Activated naive CD8-positive, alpha-beta T cell treated with anti-CD3 and anti-CD28 coated beads, Interleukin-2, amount 50 U/mL, for 16 hours (primary cell): ENCODE measurements at regions not wholly inside any gene's neighbourhood (a gene's known extent, or its start where the extent isn't known, plus 50 kb on each side); places are given as distances from the start of the nearest gene placed in this dataset.
A peak's percentile ranks its signal among the peaks of the same experiment; 100 is the strongest.

ENCODE experiments used
- DNase-seq: peaks from one replicate; pipeline ENCODE4 v3.0.0-alpha.2; 2020; ENCODE audit warnings: low read depth, low spot score

DNA sequence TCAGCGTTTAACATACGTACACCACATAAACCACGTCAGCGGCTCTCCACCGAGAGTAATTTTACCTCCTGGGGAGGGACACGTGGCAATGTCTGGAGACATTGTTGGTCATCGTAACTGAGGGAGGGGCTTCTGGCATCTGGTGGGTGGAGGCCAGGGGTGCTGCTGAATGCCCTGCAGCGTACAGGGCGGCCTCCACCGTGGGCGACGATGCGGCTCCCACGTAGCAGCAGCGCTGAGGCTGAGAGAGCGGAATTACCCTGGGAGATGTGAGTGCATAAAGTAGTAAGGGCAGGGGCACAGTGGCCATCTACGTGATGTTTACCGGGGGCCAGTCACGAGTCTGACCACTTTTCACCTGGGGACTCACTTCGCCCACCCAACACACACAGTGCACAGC is 212.4 kb downstream of the RBFOX3 start:
- DNase-seq: no peak

DNA sequence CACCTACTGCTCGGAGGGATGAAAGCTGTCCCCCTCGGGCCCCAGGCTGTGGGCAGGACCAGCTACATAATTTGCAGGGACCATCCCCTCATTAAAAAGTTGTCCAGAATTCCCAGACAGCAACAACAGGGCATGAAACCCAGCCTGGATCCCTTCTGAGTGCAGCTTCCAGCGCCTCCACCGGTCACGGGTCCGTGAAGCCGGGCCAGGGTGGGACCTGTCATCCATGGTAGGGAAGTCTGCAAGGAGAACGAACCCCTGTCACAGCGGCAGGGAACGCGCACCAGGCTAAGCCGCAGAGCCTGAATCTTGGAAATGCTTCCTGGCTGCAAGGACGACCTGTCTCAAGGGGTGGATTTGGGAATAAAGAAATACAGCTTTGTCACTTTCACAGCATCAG is 214.2 kb downstream of the RBFOX3 start:
- no peak for DNase-seq

DNA sequence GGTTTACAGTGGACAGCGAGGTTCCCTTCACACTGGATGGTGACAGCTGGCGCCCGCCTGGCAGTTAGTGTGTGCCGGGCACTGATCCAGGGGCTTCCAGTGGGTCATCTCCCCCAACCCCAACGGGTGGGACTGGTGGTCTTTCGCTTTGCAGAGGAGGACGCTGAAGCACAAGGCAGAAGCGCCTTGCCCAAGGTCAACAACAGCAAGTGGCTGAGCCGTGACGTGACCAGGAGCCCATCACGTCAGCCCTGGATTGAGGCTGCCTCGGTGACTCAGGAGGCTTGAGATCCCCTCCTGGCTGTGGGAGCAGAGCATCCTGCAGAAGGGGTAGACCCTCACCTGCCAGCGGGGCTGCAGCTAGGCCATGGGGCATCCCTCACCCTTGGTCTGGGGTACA is 215.3 kb downstream of the RBFOX3 start:
- DNase-seq: no peak

DNA sequence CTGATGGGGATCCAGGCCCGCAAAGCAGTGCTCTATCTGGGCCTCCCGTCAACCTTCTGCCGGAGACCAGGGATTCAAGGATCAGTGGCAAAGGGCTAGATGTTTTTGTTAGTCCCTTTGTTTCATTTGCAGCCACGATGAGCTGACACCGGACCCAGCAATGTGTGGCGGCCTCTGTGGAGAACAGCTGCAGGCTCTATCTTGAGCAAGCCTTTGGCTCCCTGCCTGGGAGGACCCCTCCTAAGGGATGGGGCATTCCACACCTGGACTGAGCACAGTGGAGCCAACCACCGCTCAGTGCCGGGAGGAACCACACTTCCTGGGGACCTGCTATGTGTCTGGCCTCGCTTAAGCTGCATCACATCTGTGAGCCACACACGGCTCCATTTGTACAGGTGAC is 215.8 kb downstream of the RBFOX3 start:
- DNase-seq: no peak

DNA sequence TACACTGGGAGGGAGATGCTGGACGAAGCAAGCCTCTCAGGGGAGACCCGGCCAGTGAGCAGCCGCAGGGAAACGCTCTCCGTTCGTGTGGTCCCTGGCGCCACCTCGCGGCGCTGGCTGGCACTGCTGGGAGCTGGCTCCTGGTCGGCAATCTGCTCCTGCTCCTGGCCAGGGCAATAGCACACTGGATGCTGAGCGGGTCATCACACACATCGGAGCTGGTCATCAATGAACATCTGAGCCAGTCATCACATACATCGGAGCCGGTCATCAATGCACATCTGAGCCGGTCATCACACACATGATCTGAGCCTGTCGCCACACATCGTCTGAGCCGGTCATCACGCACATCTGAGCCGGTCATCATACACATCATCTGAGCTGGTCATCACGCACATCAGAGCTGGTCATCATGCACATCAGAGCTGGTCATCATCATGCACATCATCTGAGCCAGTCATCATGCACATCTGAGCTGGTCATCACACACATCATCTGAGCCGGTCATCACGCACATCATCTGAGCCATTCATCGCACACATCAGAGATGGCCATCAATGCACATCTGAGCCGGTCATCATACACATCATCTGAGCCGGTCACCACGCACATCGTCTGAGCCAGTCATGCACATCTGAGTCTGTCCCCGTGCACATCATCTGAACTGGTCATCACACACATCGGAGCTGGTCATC is 217.3 kb downstream of the RBFOX3 start:
- DNase-seq: peak; percentile 40

DNA sequence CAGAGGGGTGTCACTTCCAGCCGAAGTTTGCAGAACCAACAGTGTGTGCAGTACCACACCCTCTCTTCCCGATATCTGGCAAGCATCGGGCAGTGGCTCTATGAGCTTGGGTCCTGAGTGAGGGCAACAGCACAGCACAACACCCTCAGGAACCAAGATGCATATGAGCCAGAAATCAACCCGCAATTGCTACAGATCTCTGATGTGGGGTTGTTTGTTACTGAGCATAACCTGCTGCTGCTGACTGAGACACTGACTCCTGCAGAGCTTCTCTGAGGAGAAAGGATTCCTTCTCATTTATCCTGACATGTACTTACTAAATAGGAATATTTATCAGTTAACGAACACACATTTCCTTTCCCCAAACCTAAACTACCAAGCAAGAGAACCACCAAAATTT is 218.3 kb downstream of the RBFOX3 start:
- no peak for DNase-seq

DNA sequence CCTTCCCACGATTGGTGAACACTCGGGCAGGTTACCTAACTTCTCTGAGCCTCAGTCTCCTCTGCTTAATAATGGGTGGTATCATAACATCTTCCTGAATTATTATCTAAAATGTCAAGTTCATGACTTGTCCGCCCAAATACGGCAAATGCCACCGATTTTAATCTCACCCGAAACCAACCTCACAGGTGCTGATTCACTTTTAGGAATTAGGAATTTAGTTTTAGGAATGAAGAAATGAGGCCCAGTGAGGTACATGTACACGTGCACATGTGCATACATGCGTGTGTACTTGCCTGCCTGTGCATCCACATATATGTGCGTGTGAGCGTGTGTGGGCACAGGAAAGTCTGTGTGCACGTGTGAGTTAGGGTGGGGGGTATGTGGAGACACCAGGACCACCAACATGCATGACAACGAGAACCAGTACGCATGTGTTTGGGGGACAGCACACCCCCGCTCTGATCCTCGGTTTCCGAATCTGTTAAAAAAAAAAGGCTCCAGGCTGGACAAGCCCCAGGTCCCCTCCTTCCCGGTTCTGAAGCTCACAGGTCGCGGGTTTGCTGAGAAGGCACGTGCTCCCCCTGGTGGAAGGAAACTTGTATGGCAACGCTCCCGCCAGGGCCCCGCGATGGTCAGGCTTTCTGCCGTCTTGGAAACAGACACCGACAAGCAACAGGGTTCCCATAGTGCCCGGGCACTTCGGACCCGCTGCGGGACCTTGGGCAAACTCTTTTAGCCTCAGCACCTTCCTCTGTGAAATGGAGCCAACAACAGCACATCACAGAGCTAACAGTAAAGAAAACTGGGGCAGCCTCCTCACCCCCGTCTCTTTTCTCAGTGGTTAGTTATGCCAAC is 219.2 kb downstream of the RBFOX3 start:
- DNase-seq: peak; percentile 37

DNA sequence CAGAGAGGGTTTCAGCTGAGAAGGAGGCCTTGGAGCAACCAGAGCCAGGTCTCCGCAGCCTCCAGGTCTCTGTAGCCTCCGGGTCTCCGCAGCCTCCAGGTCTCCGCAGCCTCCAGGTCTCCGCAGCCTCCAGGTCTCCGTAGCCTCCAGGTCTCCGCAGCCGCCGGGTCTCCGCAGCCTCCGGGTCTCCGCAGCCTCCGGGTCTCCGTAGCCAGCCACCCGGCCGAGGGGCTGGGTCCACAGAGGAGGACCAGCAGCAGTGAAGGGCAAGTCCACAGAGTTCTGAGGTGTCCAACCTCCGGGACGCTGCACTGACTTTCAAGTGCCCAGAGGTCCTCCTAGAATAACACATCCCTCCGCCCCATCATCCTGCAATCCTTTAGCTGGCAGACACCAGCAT is 221.0 kb downstream of the RBFOX3 start:
- no peak for DNase-seq

DNA sequence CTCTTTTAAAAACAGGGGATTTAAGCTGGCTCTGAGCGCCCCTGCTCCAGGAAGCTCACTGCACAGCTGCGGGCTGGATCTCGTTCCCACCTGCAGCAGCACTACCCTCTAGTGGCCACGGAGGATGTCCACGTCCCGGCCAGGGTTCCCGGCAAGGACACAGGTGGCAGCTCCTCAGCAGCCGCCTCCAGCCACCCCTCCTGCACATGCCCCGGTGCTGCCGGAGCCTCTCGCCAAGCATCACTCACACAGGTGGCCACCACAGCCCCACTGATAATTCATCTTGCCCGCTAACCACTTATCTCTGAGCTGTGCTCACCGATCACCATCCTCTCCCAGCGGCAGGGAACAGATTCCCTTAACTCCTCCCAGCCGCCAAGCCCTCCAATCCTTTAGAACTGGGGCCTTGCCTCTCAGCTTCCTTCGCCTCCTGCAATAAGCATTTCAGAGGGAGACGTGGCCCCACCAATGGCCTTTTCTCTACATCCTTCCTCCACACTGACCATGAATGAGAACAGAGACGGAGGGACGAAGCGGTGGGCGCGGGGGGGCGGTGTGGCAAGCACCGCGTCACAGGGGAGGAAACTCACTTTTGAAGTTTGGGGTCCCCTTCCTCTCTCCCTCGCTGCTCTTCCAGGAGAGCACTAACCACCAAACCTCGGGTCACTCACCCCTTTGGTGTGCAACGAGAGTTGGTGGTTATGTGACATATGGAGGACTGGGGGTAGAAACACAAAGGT is 222.1 kb downstream of the RBFOX3 start:
- DNase-seq: no peak

DNA sequence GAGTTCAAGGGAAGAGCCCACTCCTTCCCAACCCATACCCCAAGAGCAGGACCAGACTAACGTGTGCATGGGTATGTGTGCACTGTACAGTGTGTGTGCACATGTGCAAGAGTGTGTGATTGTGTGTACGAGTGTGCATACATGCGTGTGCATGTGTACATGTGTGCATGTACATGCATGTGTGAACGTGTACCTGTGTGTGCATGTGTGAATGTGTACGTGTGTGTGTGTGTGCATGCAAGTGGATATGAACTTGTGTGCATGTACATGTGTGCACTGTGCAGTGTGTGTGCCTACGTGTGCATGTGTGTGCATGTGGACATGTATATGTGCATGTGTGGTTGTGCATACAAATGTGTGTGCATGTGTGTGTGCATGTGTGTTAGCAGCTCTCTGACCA is 223.1 kb downstream of the RBFOX3 start:
- DNase-seq: no peak

DNA sequence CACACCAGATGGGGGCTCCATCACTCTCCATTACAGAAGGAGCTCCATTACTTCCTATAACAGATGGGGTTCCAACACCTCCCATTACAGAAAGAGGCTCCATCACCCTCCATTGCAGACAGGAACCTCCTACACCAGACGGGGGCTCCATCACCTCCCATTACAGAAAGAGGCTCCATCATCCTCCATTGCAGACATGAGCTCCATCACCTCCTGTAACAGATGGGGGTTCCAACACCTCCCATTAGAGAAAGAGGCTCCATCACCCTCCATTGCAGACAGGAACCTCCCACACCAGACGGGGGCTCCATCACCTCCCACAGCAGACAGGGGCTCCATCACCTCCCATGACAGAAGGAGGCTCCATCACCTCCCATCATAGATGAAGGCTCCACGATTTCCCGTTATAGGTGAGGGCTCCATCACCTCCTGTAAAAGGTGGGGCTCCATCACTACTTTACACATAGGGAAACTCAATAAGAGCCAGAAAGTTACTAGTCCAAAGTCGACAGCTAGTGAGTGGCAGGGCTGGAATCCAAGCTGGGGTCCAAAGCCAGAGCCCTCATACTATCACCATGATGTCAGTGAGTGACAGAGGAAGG is 224.8 kb downstream of the RBFOX3 start:
- no peak for DNase-seq

DNA sequence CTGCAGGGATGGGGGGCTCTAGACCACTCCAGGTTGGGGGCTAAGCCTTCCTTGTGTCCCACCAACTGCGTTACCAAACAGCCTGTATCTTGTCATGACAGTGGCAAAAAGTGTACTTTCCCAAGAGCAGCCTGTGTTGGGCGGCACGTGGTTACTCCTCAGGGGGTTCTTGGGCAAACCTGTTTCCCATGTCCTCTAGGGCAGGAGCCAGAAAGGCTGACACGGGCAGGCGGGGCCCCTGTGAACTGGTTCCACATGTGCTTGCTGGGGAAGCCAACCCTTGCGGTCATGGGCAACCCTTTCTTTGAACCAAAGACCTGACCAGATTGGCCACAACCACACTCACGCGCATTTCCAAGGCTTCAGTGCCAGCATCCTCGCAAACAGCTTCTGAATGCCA is 228.5 kb downstream of the RBFOX3 start:
- no peak for DNase-seq

DNA sequence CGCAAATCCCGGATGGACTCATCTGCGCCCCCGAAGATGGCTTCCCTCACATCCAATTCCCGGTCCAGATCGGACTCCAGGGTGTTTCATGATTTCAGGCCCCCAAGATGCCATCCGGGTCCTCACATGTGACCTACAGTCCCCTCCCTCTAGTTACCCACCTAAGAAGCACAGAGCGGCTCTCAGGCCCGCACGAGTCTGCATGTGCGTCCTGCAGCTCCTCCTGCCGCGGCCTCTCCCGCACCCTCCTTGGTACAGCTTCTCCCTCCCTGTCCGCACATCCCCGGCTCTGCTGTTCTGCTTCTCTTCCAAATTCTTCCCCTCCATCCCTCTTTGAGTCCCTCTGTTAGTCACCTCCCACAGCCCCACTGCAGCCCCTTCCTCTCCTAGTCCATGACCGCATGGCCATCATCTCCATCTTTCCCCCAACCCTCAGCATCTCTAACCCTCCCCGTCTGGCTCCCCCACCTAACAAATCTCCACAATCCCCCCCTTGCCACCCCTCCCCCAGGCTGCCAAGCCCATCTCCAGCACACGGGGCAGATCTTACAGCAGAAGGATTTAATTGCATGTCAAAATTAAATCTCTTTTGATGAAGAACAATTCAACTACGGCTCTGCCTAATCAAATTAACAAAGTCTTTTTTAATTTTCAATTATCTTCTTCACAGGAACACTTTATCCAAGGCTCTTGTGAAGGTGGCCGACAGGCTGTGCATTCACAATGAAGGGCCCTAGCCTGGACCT is 231.0 kb downstream of the RBFOX3 start:
- no peak for DNase-seq

DNA sequence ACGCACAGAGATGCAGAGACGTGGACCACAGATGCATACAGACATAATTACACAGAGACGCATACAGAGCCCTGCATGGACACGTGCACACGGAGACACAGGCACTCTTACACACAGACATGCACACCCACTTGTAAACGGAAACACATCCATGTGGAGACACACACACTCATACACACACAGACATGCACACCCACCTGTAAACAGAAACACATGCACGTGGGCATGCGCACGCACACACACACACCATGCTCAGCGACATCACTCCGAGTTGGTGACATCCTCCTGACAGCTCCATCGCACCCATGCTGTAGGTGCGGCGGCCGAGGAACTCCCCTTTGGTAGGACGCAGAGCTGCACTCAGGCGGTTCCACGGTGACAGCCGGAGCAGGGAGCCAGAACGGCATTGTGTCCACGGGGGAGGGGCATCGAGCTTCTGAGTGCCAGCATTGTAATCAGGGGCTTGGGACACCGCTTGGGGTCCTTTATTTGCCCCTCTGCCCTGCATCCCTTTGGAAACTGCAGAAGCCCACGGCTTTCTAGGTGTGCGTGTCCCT is 233.5 kb downstream of the RBFOX3 start:
- no peak for DNase-seq

DNA sequence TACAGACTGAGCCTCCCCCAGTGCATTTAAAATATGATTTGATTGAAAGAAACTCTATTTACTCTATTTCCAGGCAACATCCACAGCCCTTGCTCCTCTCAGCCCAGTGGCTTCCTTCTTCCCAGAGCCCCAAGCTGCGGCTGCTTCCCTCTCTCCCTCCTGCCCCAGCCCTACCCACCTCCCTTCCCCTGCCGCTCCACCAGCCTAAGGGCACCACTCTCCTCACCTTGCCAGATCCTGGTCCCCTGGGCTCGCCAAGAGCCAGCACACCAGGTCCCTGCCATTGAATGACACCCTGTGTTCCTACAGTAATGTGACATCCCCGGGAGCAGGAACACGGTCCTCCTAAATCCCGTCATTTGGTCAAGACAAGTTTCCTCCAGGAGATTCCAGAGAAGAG is 236.0 kb downstream of the RBFOX3 start:
- DNase-seq: no peak

DNA sequence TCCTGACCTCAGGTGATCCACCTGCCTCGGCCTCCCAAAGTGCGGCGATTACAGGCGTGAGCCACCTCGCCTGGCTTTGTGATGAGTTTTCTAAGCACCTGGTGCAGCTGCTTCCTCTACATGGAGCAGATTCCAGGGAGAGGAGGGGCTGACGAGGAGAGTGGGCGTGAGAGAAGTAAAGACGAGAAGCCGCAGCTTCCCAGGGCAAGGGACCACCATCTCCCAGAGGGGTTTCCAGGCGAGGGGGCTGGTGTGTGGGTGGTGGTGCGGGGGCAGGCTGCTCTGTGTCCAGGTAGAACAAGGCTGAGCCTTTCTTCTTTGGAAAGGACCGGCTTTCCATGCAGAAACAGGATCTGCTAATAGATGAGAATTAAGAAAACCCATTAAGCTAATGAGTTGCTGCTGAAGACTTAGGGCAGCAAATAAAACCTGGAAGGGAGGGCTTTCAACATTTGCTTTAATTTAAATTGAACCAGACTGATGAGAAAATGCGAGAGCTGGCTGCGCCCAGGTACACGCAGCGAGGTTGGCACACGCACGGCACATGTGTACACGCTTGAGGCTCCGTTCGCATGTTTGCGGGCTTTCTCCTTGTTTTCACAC is 236.7 kb downstream of the RBFOX3 start:
- DNase-seq: no peak

DNA sequence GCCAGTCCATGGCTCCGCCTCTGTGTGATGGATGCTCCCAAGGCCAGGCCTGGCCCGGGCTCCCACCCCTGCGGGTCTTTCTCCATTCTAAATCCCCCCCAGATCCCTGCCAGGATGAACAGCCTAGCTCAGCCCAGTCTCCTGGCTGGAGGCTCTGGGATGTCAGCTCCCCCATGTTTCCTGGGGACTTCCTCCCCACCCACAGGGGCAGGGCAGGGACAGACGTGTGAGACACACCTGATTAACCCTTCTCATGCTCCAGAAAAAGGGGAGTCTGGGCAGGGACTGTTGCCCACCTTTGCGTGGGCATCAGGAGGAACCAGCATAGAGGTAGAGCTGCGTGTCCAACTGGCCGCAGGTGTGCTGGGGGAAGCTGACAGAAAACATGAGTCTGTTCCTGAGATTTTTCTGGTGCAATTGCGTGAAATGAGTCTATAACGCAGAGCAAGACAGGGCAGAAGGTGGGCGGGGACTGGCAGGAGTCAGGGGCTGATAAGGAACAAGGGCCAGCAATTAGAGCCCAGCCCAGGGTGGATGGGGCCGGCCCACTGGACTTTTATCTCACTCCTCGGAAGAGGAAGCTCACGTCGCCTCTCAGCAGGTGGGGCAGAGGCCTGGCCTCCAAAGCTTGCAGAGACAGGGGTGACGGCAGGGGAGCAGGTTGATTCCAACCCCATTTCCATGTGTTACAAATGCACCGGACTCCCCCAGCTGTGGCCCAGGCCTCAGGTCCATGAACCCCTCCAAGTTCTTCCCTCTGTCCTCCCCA is 238.2 kb downstream of the RBFOX3 start:
- DNase-seq: no peak

DNA sequence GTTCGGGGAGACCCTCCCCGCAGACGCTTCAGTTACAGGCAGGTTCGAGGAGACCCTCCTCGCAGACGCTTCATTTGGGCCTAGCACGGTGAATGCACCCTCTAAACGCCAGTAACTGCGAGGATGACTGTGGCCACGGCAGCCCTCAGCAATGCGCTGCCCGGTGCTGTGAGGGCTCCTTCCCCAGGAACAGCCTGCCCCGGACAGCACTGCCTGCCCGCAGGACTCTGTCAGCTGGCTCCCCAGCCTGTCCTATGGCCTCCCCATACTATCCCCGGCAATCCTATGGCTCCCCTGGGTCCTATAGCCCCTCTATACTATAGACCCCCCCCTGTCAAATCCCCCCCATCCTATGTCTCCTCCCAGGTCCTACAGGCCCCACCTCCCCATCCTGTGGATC is 238.9 kb downstream of the RBFOX3 start:
- DNase-seq: no peak

DNA sequence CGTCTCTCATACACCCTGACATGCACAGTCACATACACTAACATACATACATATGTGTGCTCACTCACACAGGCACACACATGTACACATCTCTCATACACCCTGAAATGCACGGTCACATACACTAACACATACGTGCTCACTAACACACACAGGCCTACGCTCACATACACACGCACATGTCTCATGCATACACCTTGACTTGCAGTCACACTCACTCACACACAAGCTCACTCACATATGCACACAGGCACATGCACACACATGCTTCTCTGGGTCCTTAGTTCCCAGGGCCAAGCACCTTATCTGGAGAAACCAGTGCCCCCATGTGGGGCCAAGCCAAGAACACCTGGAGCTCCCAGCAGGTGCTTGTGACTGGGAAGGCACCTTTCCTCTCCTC is 240.3 kb downstream of the RBFOX3 start:
- DNase-seq: no peak

DNA sequence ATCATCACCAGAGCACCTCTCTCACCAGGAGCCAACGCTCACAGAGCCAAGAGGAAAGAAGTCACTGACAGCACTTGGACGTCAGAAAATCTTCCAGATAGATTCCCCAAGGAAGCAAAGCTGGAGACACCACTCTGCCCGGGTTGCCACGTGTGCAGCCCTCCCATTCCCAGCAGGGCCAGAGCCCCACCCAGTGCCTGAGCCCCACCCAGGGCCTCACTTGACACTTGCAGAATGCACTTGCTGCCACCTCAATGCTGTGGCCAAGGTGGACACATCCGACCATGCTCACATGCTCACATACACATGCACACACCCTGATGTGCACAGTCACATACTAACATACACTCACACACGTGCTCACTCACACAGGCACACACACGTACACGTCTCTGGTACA is 240.7 kb downstream of the RBFOX3 start:
- DNase-seq: no peak
